Thymus (tissue), 11 donors: ENCODE measurements at regions not wholly inside any gene's neighbourhood (a gene's known extent, or its start where the extent isn't known, plus 50 kb on each side); places are given as distances from the start of the nearest gene placed in this dataset.

Experiments used
- DNase-seq, 9 donors: peaks; one replicate each; pipeline ENCODE4 v3.0.0-alpha.2; 2013; ENCODE audit warnings: low spot score in 9 of 9, low read depth in 6 of 9, missing footprints in 1 of 9
- H3K27ac ChIP-seq, 2 donors: one replicate each; pipeline ENCODE4 v1.5.1; 2013; ENCODE audit warnings: control low read depth in 1 of 2, low read depth in 1 of 2, low read length in 1 of 2, mild to moderate bottlenecking in 1 of 2, moderate library complexity in 1 of 2
- H3K27me3 ChIP-seq, 2 donors: one replicate each; pipeline ENCODE4 v1.5.1; 2013; ENCODE audit warnings: low read length in 1 of 2; ENCODE audit not compliant: control insufficient read depth in 2 of 2, insufficient read depth in 1 of 2
- H3K36me3 ChIP-seq, 2 donors: one replicate each; pipeline ENCODE4 v1.5.1; 2013; ENCODE audit warnings: low read length in 1 of 2, mild to moderate bottlenecking in 1 of 2, moderate library complexity in 1 of 2; ENCODE audit not compliant: control insufficient read depth in 2 of 2, insufficient read depth in 2 of 2
- H3K4me1 ChIP-seq, 2 donors: one replicate each; pipeline ENCODE4 v1.5.1; 2013; ENCODE audit warnings: low read length in 2 of 2; ENCODE audit not compliant: control insufficient read depth in 2 of 2, insufficient read depth in 2 of 2
- H3K4me3 ChIP-seq, 2 donors: one replicate each; pipeline ENCODE4 v1.5.1; 2013; ENCODE audit warnings: low read length in 2 of 2, control low read depth in 1 of 2, mild to moderate bottlenecking in 1 of 2
- H3K9me3 ChIP-seq, 2 donors: one replicate each; pipeline ENCODE4 v1.5.1; 2013; ENCODE audit warnings: low read length in 1 of 2, mild to moderate bottlenecking in 1 of 2; ENCODE audit not compliant: control insufficient read depth in 2 of 2, insufficient read depth in 1 of 2
- WGBS: extraction: QIAGEN DNeasy Blood & Tissue Kit; methylation state at CpG from one replicate; pipeline ENCODE4 v1.1.7; 2013; 5-methylcytosine and 5-hydroxymethylcytosine counted together
- donor health status: healthy.

DNA sequence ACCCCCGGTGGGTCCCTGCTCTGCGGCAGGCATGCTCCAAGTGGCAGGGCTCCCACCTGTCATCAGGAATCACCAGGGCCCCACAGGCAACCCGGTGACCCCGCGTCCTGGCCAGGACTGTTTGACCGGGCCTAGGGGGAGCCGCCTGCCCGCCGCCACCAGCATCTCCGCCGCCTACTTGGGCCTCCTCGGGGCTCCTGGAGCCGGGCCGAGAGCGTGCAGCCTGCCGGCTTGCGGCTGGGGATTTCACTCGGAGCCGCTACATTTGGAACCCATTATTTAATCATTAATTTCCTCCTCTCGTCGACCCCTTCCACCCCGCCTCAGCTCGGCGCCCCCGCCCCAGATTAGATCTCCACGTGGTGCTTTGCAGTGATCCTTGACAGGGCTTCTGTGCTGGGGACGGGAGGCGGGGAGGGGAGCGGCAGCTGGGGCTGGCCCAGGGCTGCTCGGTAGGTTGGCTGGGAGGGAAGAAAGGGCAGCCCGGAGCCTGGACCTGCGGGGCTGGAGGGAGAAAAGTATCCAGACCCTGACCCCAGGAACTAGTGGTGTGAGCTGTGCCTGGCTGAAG is 295.4 kb downstream of the CYP26B1 start:
- Histone ChIP-seq H3K4me3 (no peak overlapping the region), H3K4me1 (no peaks in the 10 kb centered on the region), H3K27ac (no peak overlapping the region), H3K9me3 (no peaks in the 10 kb centered on the region), H3K27me3 (peaks cover 0 to 14% of the 10 kb centered on the region in 2 donors), H3K36me3 (no peaks in the 10 kb centered on the region)
- 35% methylated on average over 32 of the region's 32 CpGs for WGBS
- DNase-seq, result no peak

DNA sequence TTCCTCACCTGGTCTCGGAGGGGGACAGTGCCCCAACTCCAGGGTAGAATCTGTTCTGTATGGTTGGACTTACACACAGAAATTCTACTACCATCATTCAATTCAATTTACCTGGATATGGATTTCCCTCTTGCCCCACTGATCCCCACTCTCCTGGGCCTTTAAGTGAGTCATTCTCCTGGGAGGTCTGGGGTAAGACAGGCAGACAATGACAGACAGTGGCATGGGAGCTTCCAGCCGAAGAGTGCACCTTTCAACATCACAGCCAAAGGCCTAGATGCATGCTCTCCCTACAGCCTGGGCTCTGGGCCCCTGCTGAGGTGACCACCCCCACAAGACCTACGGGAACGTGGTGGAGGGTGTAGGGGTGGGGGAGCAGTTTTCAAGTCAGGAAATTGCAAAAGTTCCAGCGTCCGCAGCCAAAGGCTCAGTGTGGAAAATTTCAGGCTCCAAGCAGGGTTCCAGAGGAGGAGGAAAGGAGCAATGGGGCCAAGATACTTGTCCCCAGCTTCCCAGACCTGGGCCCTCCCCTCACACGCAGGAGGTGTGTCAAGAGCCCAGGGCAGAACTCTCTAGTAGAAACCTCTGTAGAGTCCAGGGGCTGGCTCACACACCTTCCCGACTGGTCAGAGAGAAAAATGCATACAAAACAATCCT is 296.4 kb downstream of the CYP26B1 start:
- H3K4me3 ChIP-seq, result no peak overlapping the region
- 70% methylated on average over 8 of the region's 8 CpGs for WGBS
- peaks cover 0 to 14% of the 10 kb centered on the region in 2 donors for H3K27me3 ChIP-seq
- H3K36me3 ChIP-seq, result no peaks in the 10 kb centered on the region
- H3K9me3 ChIP-seq, result no peaks in the 10 kb centered on the region
- DNase-seq, result no peak
- H3K27ac ChIP-seq, result no peak overlapping the region
- no peaks in the 10 kb centered on the region for H3K4me1 ChIP-seq

DNA sequence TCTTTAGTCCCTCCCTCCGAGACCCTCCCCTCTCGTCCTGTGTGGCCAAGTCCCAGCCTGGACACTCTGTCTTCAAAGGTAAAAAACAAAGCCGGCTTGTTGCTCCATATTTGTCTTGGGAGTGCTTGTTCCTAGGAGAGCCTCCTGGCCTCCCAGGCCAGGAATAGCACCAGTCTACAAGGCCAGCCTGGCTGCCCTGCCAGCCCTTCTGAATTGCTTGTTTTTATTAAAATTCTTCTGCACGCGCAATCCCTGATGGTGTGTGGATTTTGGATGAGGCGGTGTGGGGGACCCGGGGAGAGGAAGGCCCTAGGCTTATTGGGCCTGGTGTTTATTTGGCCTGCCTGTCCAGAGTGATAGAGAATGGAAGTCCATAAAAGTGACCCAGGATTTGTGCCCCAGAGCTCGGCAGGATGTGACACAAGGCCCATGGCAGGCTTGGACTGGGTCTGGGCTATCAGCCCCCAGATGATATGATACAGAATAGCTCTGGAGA is 297.3 kb downstream of the CYP26B1 start:
- Histone ChIP-seq H3K9me3 (no peaks in the 10 kb centered on the region), H3K36me3 (no peaks in the 10 kb centered on the region), H3K27me3 (peaks cover 0 to 14% of the 10 kb centered on the region in 2 donors), H3K4me3 (no peak overlapping the region), H3K4me1 (no peaks in the 10 kb centered on the region), H3K27ac (no peak overlapping the region)
- WGBS, result 89% methylated on average over 8 of the region's 8 CpGs
- DNase-seq, result no peak

DNA sequence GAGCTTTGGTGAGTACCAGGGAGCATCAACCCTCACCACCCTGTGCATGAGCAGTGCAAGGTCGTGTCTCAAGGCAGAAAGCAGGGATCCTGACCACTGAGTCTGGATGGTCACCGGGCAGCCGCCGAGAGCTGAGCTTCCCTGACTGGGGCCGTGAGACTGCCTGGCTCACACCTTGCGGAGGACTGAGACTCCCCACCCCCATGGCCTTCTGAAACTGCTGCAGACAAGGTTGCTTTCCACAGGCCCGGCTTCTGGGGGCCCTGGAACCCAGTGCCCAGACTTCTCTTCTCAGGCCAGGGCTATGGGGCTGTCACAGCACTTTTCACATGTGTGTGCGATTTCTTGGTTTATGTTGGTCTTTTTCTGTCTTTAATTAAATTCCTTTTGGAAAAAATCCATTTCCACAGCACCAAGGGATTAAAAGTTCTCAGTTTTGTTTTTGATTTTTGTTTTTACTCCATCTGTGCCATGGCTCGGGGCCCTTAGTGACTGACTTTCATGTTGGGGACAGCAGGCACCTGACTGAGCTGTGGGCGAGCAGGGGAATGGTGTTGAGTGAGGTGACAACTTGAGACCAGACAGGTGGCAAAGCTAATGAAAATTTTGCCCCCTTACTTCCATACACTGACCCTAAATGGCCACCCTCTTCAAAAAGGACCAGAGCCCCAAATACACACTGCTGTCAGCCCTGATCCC is 297.9 kb downstream of the CYP26B1 start:
- no peak for DNase-seq
- Histone ChIP-seq H3K27ac (no peak overlapping the region), H3K9me3 (no peaks in the 10 kb centered on the region), H3K36me3 (no peaks in the 10 kb centered on the region), H3K27me3 (peaks cover 0 to 14% of the 10 kb centered on the region in 2 donors), H3K4me3 (no peak overlapping the region), H3K4me1 (no peaks in the 10 kb centered on the region)
- WGBS, result 84% methylated on average over 10 of the region's 10 CpGs

DNA sequence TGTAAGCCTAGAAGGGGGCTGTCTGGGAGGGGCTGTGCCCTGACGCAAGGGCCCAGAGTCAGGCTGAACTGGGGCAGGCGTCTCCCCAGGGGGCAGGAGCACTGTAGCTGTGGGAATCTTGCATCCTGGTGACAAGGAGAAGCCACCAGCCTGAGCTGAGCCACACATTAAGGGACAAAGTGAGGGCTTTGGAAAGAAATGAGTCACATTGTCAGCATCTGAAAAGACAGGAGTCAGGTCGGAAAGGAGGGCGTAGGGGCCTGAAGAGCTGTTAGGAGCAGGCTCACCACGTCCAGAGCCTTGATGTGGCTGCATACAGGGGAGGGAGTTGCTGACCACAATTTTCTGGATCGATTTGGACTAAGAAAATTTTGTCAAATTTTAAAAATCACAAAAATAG is 298.6 kb downstream of the CYP26B1 start:
- no peak overlapping the region for H3K4me3 ChIP-seq

DNA sequence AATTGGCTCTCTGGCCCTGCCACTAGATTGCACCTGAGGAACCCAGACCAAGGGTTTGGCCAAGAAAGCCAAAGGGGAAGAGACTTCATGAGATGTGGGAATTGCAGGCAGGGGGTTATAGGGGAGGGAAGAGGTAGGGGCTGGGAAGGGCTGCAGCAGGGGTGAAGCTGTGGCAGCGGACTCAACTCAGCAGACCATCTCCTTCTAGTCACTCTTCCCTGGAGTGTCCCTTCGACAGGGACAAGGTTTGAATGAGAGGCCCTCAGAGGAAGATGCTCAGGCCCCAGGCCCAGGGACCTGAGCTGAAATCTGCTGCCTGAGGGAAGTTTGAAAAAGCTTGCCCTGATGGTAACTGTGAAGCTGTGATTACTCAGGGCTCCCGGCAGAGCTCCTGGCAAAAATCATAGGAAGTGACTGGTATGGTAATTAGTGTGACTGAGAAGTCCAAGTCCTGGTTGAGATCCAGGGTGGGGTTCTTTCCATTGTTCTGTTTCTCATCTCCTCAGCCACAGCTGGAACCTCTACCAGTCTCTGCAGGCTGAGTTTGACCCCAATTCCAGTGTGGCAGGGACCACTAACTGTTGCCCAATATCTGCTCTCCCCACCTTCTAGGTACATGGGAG is 300.9 kb downstream of the CYP26B1 start:
- Histone ChIP-seq H3K36me3 (no peaks in the 10 kb centered on the region), H3K9me3 (peaks cover 0 to 4% of the 10 kb centered on the region in 2 donors), H3K4me3 (no peak overlapping the region), H3K27me3 (peaks cover 0 to 3% of the 10 kb centered on the region in 2 donors), H3K4me1 (no peaks in the 10 kb centered on the region), H3K27ac (no peak overlapping the region)
- no peak for DNase-seq
- 83% methylated on average over 3 of the region's 3 CpGs for WGBS

More for the DNA sequence above, 298.6 kb downstream of the CYP26B1 start:
- Histone ChIP-seq H3K27ac (no peak overlapping the region), H3K27me3 (peaks cover 0 to 14% of the 10 kb centered on the region in 2 donors), H3K4me1 (no peaks in the 10 kb centered on the region), H3K9me3 (no peaks in the 10 kb centered on the region), H3K36me3 (no peaks in the 10 kb centered on the region)
- WGBS, result 85% methylated on average over 6 of the region's 6 CpGs
- DNase-seq, result no peak

DNA sequence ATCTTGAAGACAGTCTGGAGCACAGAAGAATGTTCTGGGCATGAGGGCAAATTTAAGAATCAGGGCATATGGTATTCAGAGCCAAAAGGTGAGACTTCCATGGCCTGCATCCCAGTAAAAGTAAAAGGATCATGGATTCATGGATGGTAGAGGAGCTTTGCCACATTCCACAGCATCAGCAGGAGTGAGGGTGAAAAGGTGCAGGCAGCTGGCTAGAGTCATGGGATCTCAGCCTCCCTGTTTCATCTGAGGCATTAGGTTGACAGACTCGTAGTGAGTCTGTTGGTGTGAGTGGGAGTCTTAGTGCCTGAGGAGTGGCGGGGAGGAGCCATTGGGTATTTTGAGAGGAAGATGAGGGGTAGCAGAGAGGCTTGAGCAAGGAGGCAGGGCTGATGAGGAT is 301.6 kb downstream of the CYP26B1 start:
- peaks cover 0 to 4% of the 10 kb centered on the region in 2 donors for H3K9me3 ChIP-seq
- no peaks in the 10 kb centered on the region for H3K36me3 ChIP-seq
- no peak overlapping the region for H3K4me3 ChIP-seq
- H3K27ac ChIP-seq, result no peak overlapping the region
- no peak for DNase-seq
- no peaks in the 10 kb centered on the region for H3K27me3 ChIP-seq
- 84% methylated on average over 2 of the region's 2 CpGs for WGBS
- H3K4me1 ChIP-seq, result no peaks in the 10 kb centered on the region

DNA sequence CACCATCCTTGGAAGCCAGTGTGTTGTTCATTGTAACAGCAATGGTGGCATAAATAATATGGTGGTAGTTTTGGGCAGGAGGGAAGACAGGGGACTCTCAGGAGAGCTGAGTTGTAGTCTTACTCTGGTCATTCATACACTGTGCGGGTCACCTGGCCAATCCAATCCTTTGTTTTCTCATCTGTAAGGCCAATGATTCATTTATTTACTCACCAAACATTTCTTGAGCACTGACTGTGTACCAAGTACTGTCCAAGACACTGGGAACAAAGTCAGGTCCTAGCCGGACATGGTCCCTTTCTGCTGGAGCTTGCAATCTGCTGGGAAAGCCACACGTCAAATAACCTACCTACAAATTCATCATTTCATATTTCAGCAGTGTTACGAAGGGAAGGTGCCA is 302.7 kb downstream of the CYP26B1 start:
- H3K27me3 ChIP-seq, result no peaks in the 10 kb centered on the region
- no peak overlapping the region for H3K4me3 ChIP-seq
- H3K9me3 ChIP-seq, result peaks cover 0 to 4% of the 10 kb centered on the region in 2 donors
- 96% methylated on average over 4 of the region's 4 CpGs for WGBS
- H3K36me3 ChIP-seq, result no peaks in the 10 kb centered on the region
- H3K4me1 ChIP-seq, result no peaks in the 10 kb centered on the region
- no peak overlapping the region for H3K27ac ChIP-seq
- DNase-seq, result no peak

DNA sequence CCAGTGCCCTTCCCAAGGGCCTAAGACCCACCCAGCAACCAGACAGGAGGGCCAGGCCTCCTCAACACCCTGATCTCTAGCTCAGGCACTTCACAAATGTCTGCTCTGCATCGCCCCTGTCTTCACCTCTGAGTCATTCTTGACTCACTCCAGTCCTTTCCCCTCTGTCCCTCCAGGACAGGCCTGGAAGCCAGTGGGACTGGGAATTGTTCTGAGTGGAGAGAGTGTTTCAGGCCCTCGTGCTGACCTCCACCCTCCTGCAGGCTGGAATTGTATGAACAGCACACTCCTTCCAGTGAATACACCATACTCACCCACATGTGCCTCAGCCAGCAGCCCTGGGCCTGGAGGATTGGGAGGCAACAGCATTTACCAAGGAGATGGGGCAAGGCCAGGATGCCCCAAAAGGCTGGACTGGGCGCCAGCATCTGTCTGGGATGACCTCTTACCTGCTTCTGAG is 304.2 kb downstream of the CYP26B1 start:
- Histone ChIP-seq H3K27me3 (no peaks in the 10 kb centered on the region), H3K27ac (no peak overlapping the region), H3K4me1 (no peaks in the 10 kb centered on the region), H3K36me3 (no peaks in the 10 kb centered on the region), H3K4me3 (no peak overlapping the region), H3K9me3 (peaks cover 0 to 4% of the 10 kb centered on the region in 2 donors)
- DNase-seq, result no peak
- WGBS, result 77% methylated on average over 3 of the region's 3 CpGs
